ENCODE measurements at regions not wholly inside any gene's neighbourhood (a gene's known extent, or its start where the extent isn't known, plus 50 kb on each side); places are given as distances from the start of the nearest gene placed in this dataset.

GRCh38 chr21:19026911-19027310, 623.3 kb upstream of the TMPRSS15 start:
- no peak for DNase-seq (ENCODE audit: low spot score)
- BruUV-seq (replicated peaks) = no TSS peak
- Histone ChIP-seq H3K4me3 (ENCODE audit: low read depth, low read length, poor library complexity, severe bottlenecking) (no peak overlapping the region), H3K9me2 (ENCODE audit: insufficient read depth, low read length) (no peaks in the 10 kb centered on the region), H2AFZ (ENCODE audit: low read length) (no peak overlapping the region), H4K20me1 (ENCODE audit: insufficient read depth, low read length) (no peaks in the 10 kb centered on the region), H3K4me1 (ENCODE audit: insufficient read depth, low read length, poor library complexity, severe bottlenecking) (no peaks in the 10 kb centered on the region), H3K9me3 (ENCODE audit: low read length) (0 out of 2 replicates have a peak, but pooled peaks cover 20% of the 10 kb centered on the region), H3K27ac (ENCODE audit: low read depth, low read length, poor library complexity, severe bottlenecking) (no peak overlapping the region), H3K4me2 (ENCODE audit: low read length) (no peak overlapping the region), H3K36me3 (ENCODE audit: insufficient read depth, low read length) (no peaks in the 10 kb centered on the region), H3K79me2 (ENCODE audit: insufficient read depth, low read depth, low read length) (no peaks in the 10 kb centered on the region)
- TF ChIP-seq EZH2phosphoT487 (IDR thresholded peaks at IDR 0.05; ENCODE audit: borderline replicate concordance, low read depth, low read length) (no peak), CTCF (conservative IDR thresholded peaks at IDR 0.05; ENCODE audit: low read length) (no peak)
- intact Hi-C loops (cut with micrococcal nuclease; ENCODE audit: unreplicated experiment) = no loop called here
- ChIA-PET CTCF (ENCODE audit: unreplicated experiment) (no interaction called here), POLR2A (interaction anchor here (0.5 kb wide), 1 partner anchor 10 kb away, joined by 3 read pairs; no protein-coding TSS in a partner anchor)

DNA sequence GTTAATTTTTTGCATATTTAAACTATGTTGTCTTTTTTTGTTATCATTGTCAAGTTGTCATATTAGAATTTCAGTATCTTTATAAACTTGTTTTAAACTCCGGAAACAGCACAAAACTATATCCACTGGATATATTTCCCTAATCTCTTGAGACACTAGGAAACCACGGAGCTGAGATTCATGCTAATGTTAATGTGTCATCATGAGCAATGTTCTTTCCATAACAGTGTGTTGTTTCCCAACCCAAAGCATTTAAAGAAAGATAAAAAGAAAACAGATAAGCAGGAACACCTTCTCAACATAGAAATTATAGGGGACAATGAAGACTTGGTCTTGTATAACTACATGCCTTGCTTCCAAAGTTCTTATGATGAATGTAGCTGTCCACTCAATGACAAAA, 626.2 kb upstream of the TMPRSS15 start:
- no peak overlapping the region for H3K27ac ChIP-seq (ENCODE audit: low read depth, low read length, poor library complexity, severe bottlenecking)
- DNase-seq (ENCODE audit: low spot score) = no peak
- H3K9me3 ChIP-seq (ENCODE audit: low read length) = 0 out of 2 replicates have a peak, but pooled peaks cover 16% of the 10 kb centered on the region
- intact Hi-C loops (cut with micrococcal nuclease; ENCODE audit: unreplicated experiment) = no loop called here
- no peak overlapping the region for H2AFZ ChIP-seq (ENCODE audit: low read length)
- no peaks in the 10 kb centered on the region for H4K20me1 ChIP-seq (ENCODE audit: insufficient read depth, low read length)
- TF ChIP-seq EZH2phosphoT487 (IDR thresholded peaks at IDR 0.05; ENCODE audit: borderline replicate concordance, low read depth, low read length) (no peak), CTCF (conservative IDR thresholded peaks at IDR 0.05; ENCODE audit: low read length) (no peak)
- POLR2A ChIA-PET = no interaction called here
- H3K4me3 ChIP-seq (ENCODE audit: low read depth, low read length, poor library complexity, severe bottlenecking) = no peak overlapping the region
- CTCF ChIA-PET (ENCODE audit: unreplicated experiment) = no interaction called here
- H3K4me1 ChIP-seq (ENCODE audit: insufficient read depth, low read length, poor library complexity, severe bottlenecking) = no peaks in the 10 kb centered on the region
- H3K9me2 ChIP-seq (ENCODE audit: insufficient read depth, low read length) = no peaks in the 10 kb centered on the region
- no TSS peak for BruUV-seq (replicated peaks)
- no peaks in the 10 kb centered on the region for H3K79me2 ChIP-seq (ENCODE audit: insufficient read depth, low read depth, low read length)
- H3K36me3 ChIP-seq (ENCODE audit: insufficient read depth, low read length) = no peaks in the 10 kb centered on the region
- H3K4me2 ChIP-seq (ENCODE audit: low read length) = no peak overlapping the region

DNA sequence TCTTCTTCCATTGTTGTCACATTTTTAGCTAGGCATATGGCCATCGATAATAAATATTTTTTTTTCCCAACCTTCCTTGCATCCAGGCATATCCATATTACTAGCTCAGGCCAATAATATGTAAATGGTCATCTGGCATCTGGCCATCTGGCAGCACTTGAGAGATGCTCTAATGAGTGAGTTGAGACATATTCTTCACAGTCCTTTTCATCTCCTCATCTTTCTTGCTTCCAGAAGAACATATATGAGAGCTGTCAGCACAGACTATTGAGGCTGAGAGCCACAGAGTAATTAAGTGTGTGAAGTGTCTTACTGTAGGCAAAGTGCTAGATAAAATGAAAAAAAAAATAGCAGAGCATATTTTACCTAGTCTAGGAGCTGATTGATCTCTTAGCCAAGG, 628.4 kb upstream of the TMPRSS15 start:
- Histone ChIP-seq H3K79me2 (ENCODE audit: insufficient read depth, low read depth, low read length) (no peaks in the 10 kb centered on the region), H4K20me1 (ENCODE audit: insufficient read depth, low read length) (no peaks in the 10 kb centered on the region), H2AFZ (ENCODE audit: low read length) (no peak overlapping the region), H3K36me3 (ENCODE audit: insufficient read depth, low read length) (no peaks in the 10 kb centered on the region), H3K4me1 (ENCODE audit: insufficient read depth, low read length, poor library complexity, severe bottlenecking) (no peaks in the 10 kb centered on the region), H3K27ac (ENCODE audit: low read depth, low read length, poor library complexity, severe bottlenecking) (no peak overlapping the region), H3K9me2 (ENCODE audit: insufficient read depth, low read length) (no peaks in the 10 kb centered on the region), H3K4me2 (ENCODE audit: low read length) (no peak overlapping the region), H3K4me3 (ENCODE audit: low read depth, low read length, poor library complexity, severe bottlenecking) (no peak overlapping the region), H3K9me3 (ENCODE audit: low read length) (0 out of 2 replicates have a peak, but pooled peaks cover 7% of the 10 kb centered on the region)
- BruUV-seq (replicated peaks) = no TSS peak
- TF ChIP-seq CTCF (conservative IDR thresholded peaks at IDR 0.05; ENCODE audit: low read length) (no peak), EZH2phosphoT487 (IDR thresholded peaks at IDR 0.05; ENCODE audit: borderline replicate concordance, low read depth, low read length) (no peak)
- intact Hi-C loops (cut with micrococcal nuclease; ENCODE audit: unreplicated experiment) = no loop called here
- ChIA-PET POLR2A (interaction anchor here (0.6 kb wide), 1 partner anchor 90 kb away, joined by 6 read pairs; no protein-coding TSS in a partner anchor), CTCF (ENCODE audit: unreplicated experiment) (no interaction called here)
- no peak for DNase-seq (ENCODE audit: low spot score)

Data from OCI-LY7 (cell line).